A673 (cell line): ENCODE measurements at regions not wholly inside any gene's neighbourhood (a gene's known extent, or its start where the extent isn't known, plus 50 kb on each side); places are given as distances from the start of the nearest gene placed in this dataset.

Source experiments
- EZH2 ChIP-seq: fragments of 200-600 bp; sonication (generic); IDR thresholded peaks from 2 replicates; pipeline ENCODE4 v1.6.1; 2017; ENCODE audit warnings: borderline replicate concordance, low read depth, mild to moderate bottlenecking, mixed read lengths, antibody characterized with exemption, low read length; ENCODE audit not compliant: poor library complexity, severe bottlenecking
- TF ChIP-seq, protein P1 (sequence below): fragments of 300-800, 200-600 bp; sonication (generic); conservative IDR thresholded peaks from 2 replicates; pipeline ENCODE4 v1.5.1; 2017; ENCODE audit warnings: low read depth, mild to moderate bottlenecking, antibody characterized with exemption, low read length, moderate library complexity, mixed read lengths

GRCh38 chr1:221604948-221605347 lies 136.9 kb downstream of the DUSP10 start:
- TF ChIP-seq, protein P1, sequence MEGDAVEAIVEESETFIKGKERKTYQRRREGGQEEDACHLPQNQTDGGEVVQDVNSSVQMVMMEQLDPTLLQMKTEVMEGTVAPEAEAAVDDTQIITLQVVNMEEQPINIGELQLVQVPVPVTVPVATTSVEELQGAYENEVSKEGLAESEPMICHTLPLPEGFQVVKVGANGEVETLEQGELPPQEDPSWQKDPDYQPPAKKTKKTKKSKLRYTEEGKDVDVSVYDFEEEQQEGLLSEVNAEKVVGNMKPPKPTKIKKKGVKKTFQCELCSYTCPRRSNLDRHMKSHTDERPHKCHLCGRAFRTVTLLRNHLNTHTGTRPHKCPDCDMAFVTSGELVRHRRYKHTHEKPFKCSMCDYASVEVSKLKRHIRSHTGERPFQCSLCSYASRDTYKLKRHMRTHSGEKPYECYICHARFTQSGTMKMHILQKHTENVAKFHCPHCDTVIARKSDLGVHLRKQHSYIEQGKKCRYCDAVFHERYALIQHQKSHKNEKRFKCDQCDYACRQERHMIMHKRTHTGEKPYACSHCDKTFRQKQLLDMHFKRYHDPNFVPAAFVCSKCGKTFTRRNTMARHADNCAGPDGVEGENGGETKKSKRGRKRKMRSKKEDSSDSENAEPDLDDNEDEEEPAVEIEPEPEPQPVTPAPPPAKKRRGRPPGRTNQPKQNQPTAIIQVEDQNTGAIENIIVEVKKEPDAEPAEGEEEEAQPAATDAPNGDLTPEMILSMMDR: no peak
- no peak for TF ChIP-seq EZH2
